KMS-11 (cell line): ENCODE measurements at regions not wholly inside any gene's neighbourhood (a gene's known extent, or its start where the extent isn't known, plus 50 kb on each side); places are given as distances from the start of the nearest gene placed in this dataset.

Experiments used
- H2AFZ ChIP-seq: fragments of 200-600 bp; sonication (generic); 2 replicates; pipeline ENCODE4 v1.6.1; 2016; ENCODE audit warnings: antibody characterized with exemption, mixed run types, low read depth
- H3K27ac ChIP-seq: fragments of 200-600 bp; sonication (generic); 2 replicates; pipeline ENCODE4 v1.6.1; 2016; ENCODE audit warnings: mild to moderate bottlenecking, mixed run types
- H3K27me3 ChIP-seq: fragments of 200-600 bp; sonication (generic); 2 replicates; pipeline ENCODE4 v1.6.1; 2017; ENCODE audit warnings: mild to moderate bottlenecking, low read depth, mixed run types, moderate library complexity; ENCODE audit not compliant: insufficient read depth
- H3K36me3 ChIP-seq: fragments of 200-600 bp; sonication (generic); 2 replicates; pipeline ENCODE4 v1.6.1; 2017; ENCODE audit warnings: mild to moderate bottlenecking, mixed run types; ENCODE audit not compliant: insufficient read depth
- H3K4me1 ChIP-seq: fragments of 200-600 bp; sonication (generic); 2 replicates; pipeline ENCODE4 v1.6.1; 2016; ENCODE audit warnings: mild to moderate bottlenecking, low read depth, mixed run types; ENCODE audit not compliant: poor library complexity, severe bottlenecking
- H3K4me2 ChIP-seq: fragments of 200-600 bp; sonication (generic); 2 replicates; pipeline ENCODE4 v1.7.0; 2016; ENCODE audit warnings: mild to moderate bottlenecking, mixed run types
- H3K4me3 ChIP-seq: fragments of 200-600 bp; sonication (generic); IDR thresholded peaks from 2 replicates; pipeline ENCODE4 v1.6.1; 2017; ENCODE audit warnings: low read depth, low read length, mixed read lengths; ENCODE audit not compliant: insufficient read depth
- H3K79me2 ChIP-seq: fragments of 200-600 bp; sonication (generic); 2 replicates; pipeline ENCODE4 v1.6.1; 2016; ENCODE audit warnings: low read depth, mixed run types; ENCODE audit not compliant: insufficient read depth
- H3K9ac ChIP-seq: fragments of 200-600 bp; sonication (generic); 2 replicates; pipeline ENCODE4 v1.6.1; 2016; ENCODE audit warnings: mild to moderate bottlenecking, mixed run types
- H4K20me1 ChIP-seq: fragments of 200-600 bp; sonication (generic); 2 replicates; pipeline ENCODE4 v1.6.1; 2016; ENCODE audit warnings: mild to moderate bottlenecking, mixed run types; ENCODE audit not compliant: insufficient read depth
- TF ChIP-seq, protein P1 (sequence below): fragments of 200-600 bp; sonication (generic); conservative IDR thresholded peaks from 2 replicates; pipeline ENCODE4 v1.6.1; 2017; ENCODE audit warnings: low read depth, mild to moderate bottlenecking, antibody characterized with exemption, low read length, moderate library complexity, mixed read lengths

DNA sequence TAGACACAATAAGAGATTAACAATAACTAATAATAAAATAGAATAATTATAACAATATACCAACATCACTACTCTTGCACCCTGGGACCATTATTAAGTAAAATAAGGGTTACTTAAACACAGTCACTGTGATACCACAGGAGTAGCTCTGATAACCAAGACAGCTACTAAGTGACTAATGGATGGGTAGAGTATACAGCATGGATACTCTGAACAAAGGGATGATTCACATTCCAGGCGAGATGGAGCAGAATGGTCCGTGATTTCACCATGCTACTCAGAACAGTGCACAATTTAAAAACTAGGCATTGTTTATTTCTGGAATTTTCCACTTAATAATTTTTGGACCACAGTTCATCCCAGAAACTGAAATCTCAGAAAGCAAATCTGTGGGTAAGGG is 80.0 kb upstream of the FUT9 start:
- Histone ChIP-seq H3K4me2 (no peak overlapping the region), H3K4me1 (no peaks in the 10 kb centered on the region), H3K4me3 (no peak overlapping the region), H2AFZ (no peak overlapping the region), H4K20me1 (no peaks in the 10 kb centered on the region), H3K27ac (no peak overlapping the region), H3K79me2 (no peaks in the 10 kb centered on the region), H3K27me3 (no peaks in the 10 kb centered on the region), H3K36me3 (no peaks in the 10 kb centered on the region), H3K9ac (no peak overlapping the region)
- TF ChIP-seq, protein P1, sequence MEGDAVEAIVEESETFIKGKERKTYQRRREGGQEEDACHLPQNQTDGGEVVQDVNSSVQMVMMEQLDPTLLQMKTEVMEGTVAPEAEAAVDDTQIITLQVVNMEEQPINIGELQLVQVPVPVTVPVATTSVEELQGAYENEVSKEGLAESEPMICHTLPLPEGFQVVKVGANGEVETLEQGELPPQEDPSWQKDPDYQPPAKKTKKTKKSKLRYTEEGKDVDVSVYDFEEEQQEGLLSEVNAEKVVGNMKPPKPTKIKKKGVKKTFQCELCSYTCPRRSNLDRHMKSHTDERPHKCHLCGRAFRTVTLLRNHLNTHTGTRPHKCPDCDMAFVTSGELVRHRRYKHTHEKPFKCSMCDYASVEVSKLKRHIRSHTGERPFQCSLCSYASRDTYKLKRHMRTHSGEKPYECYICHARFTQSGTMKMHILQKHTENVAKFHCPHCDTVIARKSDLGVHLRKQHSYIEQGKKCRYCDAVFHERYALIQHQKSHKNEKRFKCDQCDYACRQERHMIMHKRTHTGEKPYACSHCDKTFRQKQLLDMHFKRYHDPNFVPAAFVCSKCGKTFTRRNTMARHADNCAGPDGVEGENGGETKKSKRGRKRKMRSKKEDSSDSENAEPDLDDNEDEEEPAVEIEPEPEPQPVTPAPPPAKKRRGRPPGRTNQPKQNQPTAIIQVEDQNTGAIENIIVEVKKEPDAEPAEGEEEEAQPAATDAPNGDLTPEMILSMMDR = no peak

DNA sequence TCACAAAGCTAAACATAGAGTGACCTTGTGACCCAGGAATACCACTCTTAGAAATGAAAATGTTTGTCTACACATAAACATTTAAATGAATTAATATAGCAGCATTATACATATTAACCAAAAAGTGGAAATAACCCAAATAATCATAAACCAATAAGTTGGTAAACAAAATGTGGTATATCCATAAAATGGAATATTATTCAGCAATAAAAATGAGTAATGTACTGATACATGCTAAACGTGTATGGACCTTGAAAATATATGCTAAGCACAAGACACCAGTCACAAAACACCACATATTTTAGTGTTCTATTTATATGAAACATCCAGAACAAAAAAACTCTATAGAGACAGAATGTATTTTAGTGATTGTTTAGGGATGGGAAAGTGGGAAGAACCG is 68.9 kb upstream of the FUT9 start:
- no peaks in the 10 kb centered on the region for H3K27me3 ChIP-seq
- H3K9ac ChIP-seq = no peak overlapping the region
- no peak overlapping the region for H3K27ac ChIP-seq
- no peak overlapping the region for H3K4me3 ChIP-seq
- H3K79me2 ChIP-seq = no peaks in the 10 kb centered on the region
- H2AFZ ChIP-seq = no peak overlapping the region
- no peaks in the 10 kb centered on the region for H4K20me1 ChIP-seq
- H3K36me3 ChIP-seq = no peaks in the 10 kb centered on the region
- H3K4me1 ChIP-seq = peaks cover 11% of the 10 kb centered on the region
- TF ChIP-seq, protein P1 = no peak
- H3K4me2 ChIP-seq = no peak overlapping the region

DNA sequence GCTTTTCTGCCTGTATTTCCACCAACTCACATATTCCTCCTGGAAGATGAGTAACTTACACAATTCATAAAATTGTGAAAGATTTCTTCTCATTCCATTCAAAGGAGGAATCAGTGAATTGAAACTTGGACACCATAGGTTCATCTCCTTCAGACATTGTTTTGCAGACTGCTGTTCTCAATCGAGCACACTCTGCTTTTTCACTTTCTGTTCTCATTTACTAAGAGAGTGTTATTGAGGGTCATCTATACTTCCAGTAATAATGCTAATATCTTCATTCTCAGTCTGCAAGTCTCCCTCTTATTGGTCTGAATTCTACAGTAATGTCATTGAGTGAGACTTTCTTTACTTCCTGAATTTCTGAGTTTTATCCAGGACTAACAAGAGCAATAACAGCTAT is 67.5 kb upstream of the FUT9 start:
- H2AFZ ChIP-seq = peak overlapping the region; percentile 81

DNA sequence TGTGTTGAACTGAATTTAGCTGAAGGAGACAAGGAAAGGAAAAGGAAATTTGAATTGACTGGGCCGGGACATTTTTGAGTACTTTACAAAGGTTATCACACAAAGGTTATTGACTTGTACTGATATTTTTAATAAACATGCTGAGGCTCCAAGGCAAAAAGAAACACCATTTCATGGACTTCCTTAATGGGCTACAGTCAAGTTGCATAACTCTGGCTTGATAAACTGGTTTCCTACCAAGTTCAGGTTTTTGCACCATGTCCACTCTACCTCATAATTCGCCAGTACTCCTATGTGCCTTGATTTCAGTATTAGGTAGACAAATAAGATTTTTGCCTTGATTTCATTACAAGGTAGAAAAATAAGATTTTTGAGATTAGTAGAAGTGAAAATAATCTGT is 65.8 kb upstream of the FUT9 start:
- H3K27me3 ChIP-seq = no peaks in the 10 kb centered on the region
- H3K4me1 ChIP-seq = peaks cover 11% of the 10 kb centered on the region
- no peak overlapping the region for H3K4me3 ChIP-seq
- H3K4me2 ChIP-seq = no peak overlapping the region
- no peaks in the 10 kb centered on the region for H3K36me3 ChIP-seq
- H3K9ac ChIP-seq = no peak overlapping the region
- no peak overlapping the region for H2AFZ ChIP-seq
- no peak overlapping the region for H3K27ac ChIP-seq
- H4K20me1 ChIP-seq = no peaks in the 10 kb centered on the region
- H3K79me2 ChIP-seq = no peaks in the 10 kb centered on the region
- TF ChIP-seq, protein P1 = no peak

More for the DNA sequence above, 67.5 kb upstream of the FUT9 start:
- H3K4me3 ChIP-seq = no peak overlapping the region
- H4K20me1 ChIP-seq = no peaks in the 10 kb centered on the region
- TF ChIP-seq, protein P1 = no peak
- H3K27ac ChIP-seq = peak overlapping the region; percentile 38; the same call in 1 of the 2 replicates
- no peaks in the 10 kb centered on the region for H3K27me3 ChIP-seq
- no peaks in the 10 kb centered on the region for H3K36me3 ChIP-seq
- H3K4me2 ChIP-seq = peak overlapping the region; percentile 59
- peaks cover 11% of the 10 kb centered on the region for H3K4me1 ChIP-seq
- H3K9ac ChIP-seq = no peak overlapping the region
- H3K79me2 ChIP-seq = no peaks in the 10 kb centered on the region
